Choroid plexus epithelial cell (primary cell): ENCODE measurements at regions not wholly inside any gene's neighbourhood (a gene's known extent, or its start where the extent isn't known, plus 50 kb on each side); places are given as distances from the start of the nearest gene placed in this dataset.

Experiments used
- DNase-seq: peaks from one replicate; pipeline ENCODE4 v3.0.0-alpha.2; 2010; ENCODE audit warnings: low read depth
- H3K4me3 ChIP-seq: 2 replicates; pipeline ENCODE4 v1.5.1; 2011; ENCODE audit warnings: low read depth, mild to moderate bottlenecking, control low read depth, low read length, moderate library complexity
- TF ChIP-seq, protein P1 (sequence below): conservative IDR thresholded peaks from 2 replicates; pipeline ENCODE4 v1.5.1; 2011; ENCODE audit warnings: low read depth, mild to moderate bottlenecking, control low read depth, inconsistent platforms, low read length, moderate library complexity

GRCh38 chrX:45347877-45348276, 147.2 kb upstream of the DIPK2B start:
- H3K4me3 ChIP-seq, result no peak overlapping the region
- TF ChIP-seq, protein P1, sequence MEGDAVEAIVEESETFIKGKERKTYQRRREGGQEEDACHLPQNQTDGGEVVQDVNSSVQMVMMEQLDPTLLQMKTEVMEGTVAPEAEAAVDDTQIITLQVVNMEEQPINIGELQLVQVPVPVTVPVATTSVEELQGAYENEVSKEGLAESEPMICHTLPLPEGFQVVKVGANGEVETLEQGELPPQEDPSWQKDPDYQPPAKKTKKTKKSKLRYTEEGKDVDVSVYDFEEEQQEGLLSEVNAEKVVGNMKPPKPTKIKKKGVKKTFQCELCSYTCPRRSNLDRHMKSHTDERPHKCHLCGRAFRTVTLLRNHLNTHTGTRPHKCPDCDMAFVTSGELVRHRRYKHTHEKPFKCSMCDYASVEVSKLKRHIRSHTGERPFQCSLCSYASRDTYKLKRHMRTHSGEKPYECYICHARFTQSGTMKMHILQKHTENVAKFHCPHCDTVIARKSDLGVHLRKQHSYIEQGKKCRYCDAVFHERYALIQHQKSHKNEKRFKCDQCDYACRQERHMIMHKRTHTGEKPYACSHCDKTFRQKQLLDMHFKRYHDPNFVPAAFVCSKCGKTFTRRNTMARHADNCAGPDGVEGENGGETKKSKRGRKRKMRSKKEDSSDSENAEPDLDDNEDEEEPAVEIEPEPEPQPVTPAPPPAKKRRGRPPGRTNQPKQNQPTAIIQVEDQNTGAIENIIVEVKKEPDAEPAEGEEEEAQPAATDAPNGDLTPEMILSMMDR, result no peak
- DNase-seq, result peak; percentile 23

DNA sequence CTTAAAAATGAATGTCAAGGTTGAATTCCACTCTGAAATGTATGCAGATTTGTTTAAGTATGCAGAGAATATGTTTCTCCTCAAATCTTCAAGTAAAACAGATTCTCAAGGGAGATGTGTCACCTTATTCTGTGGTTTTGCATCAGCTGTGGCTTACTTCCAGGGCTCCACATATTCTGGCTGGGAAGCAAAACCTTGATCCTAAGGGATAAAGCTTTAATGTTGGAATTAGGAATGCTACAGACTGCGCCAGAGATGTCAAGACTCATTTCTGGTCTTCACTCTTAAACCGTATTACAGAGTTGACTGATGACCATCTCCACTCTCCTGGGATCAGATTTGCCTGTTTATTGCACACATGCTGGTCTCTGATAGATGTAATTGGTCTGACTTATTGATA, 143.9 kb upstream of the DIPK2B start:
- DNase-seq, result peak; percentile 18
- TF ChIP-seq, protein P1, result no peak

GRCh38 chrX:45329217-45329616, 128.5 kb upstream of the DIPK2B start:
- TF ChIP-seq, protein P1, result no peak
- DNase-seq, result no peak
- no peak overlapping the region for H3K4me3 ChIP-seq

More for the DNA sequence above, 143.9 kb upstream of the DIPK2B start:
- H3K4me3 ChIP-seq, result no peak overlapping the region

DNA sequence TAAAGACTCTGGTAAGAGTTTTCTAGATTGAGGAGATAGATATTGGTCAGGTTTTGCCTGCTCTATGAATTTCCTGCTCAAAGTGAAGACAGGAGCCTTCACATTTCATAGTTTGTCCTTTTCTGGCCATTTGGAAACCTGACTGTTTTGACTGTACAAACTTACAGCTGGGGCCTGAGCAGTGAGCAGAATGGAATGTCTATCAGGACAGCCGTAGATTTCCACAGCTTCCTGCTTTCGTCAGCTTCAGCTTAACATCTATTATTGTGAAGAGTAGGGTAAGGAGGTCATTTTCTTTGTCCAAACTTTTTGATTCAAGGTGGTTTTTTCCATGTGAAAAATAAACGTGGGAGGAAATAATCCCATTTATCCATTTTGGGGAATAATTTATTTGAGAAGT, 124.3 kb upstream of the DIPK2B start:
- peak; percentile 78 for DNase-seq
- no peak overlapping the region for H3K4me3 ChIP-seq
- TF ChIP-seq, protein P1, result no peak

DNA sequence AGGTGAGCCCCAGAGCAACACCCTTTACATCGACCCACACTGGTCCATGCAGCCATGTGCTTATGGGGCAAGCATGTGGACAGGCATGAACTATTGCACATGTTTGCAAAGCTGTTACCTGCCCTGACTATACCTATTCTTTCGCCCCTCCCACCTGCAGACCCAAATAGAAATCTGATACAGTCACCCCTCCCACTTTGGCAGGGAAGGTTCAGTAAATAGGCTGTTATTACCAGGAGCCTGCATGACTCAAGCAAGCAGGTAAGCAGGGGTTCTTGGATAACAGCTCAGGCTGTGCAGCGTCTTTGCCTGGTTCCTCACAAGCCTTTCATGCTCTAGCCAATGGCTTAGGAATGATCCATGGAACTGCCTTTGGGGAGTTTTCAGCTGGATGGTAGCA, 122.7 kb upstream of the DIPK2B start:
- TF ChIP-seq, protein P1, result no peak
- no peak overlapping the region for H3K4me3 ChIP-seq
- DNase-seq, result no peak

- TF ChIP-seq, protein P1, result no peak
- DNase-seq, result peak; percentile 56
- no peak overlapping the region for H3K4me3 ChIP-seq
These were observed 122.1 kb upstream of the DIPK2B start for GRCh38 chrX:45322820-45323219.

- peak; percentile 87 for DNase-seq
These were observed 121.7 kb upstream of the DIPK2B start for GRCh38 chrX:45322382-45322781.

More at GRCh38 chrX:45322382-45322781, 121.7 kb upstream of the DIPK2B start:
- no peak overlapping the region for H3K4me3 ChIP-seq
- TF ChIP-seq, protein P1, result peak; percentile 65
